ENCODE measurements at regions not wholly inside any gene's neighbourhood (a gene's known extent, or its start where the extent isn't known, plus 50 kb on each side); places are given as distances from the start of the nearest gene placed in this dataset.
A peak's percentile ranks its signal among the peaks of the same experiment; 100 is the strongest.
"Not testable (repeated sequence)": the region's sequence is repeated elsewhere in the genome, so short reads cannot be mapped to it uniquely, and the experiment has no call there.

- DNase-seq (ENCODE audit: low read depth in 2 of 2): no peak
These were observed 139.0 kb upstream of the NCOR2 start for GRCh38 chr12:124706363-124706762.

- no peak for DNase-seq (ENCODE audit: low read depth in 2 of 2)
These were observed 138.2 kb upstream of the NCOR2 start for GRCh38 chr12:124705545-124706138.

- no peak for DNase-seq (ENCODE audit: low read depth in 2 of 2)
These were observed 137.2 kb upstream of the NCOR2 start for GRCh38 chr12:124704619-124705018.

GRCh38 chr12:124703856-124704255 is 136.4 kb upstream of the NCOR2 start:
- no peak for DNase-seq (ENCODE audit: low read depth in 2 of 2)

GRCh38 chr12:124702736-124703135 is 135.3 kb upstream of the NCOR2 start:
- DNase-seq (ENCODE audit: low read depth in 2 of 2): no peak

- no peak for DNase-seq (ENCODE audit: low read depth in 2 of 2)
These were observed 133.6 kb upstream of the NCOR2 start for GRCh38 chr12:124700810-124701592.

- DNase-seq (ENCODE audit: low read depth in 2 of 2): no peak
These were observed 132.5 kb upstream of the NCOR2 start for GRCh38 chr12:124699909-124700308.

- no peak for DNase-seq (ENCODE audit: low read depth in 2 of 2)
These were observed 131.5 kb upstream of the NCOR2 start for GRCh38 chr12:124698998-124699305.

- no peak for DNase-seq (ENCODE audit: low read depth in 2 of 2)
These were observed 131.0 kb upstream of the NCOR2 start for GRCh38 chr12:124698211-124698997.

GRCh38 chr12:124697722-124698121 is 130.3 kb upstream of the NCOR2 start:
- DNase-seq (ENCODE audit: low read depth in 2 of 2): not testable (repeated sequence)

GRCh38 chr12:124696693-124697476 is 129.5 kb upstream of the NCOR2 start:
- DNase-seq (ENCODE audit: low read depth in 2 of 2): no peak

GRCh38 chr12:124695861-124696260 is 128.4 kb upstream of the NCOR2 start:
- DNase-seq (ENCODE audit: low read depth in 2 of 2): no peak

GRCh38 chr12:124694846-124695497 is 127.6 kb upstream of the NCOR2 start:
- no peak for DNase-seq (ENCODE audit: low read depth in 2 of 2)

- DNase-seq (ENCODE audit: low read depth in 2 of 2): no peak
These were observed 126.8 kb upstream of the NCOR2 start for GRCh38 chr12:124694250-124694649.

- DNase-seq (ENCODE audit: low read depth in 2 of 2): no peak
These were observed 125.8 kb upstream of the NCOR2 start for GRCh38 chr12:124693111-124693723.

- DNase-seq (ENCODE audit: low read depth in 2 of 2): no peak
These were observed 125.0 kb upstream of the NCOR2 start for GRCh38 chr12:124692443-124692842.

- DNase-seq (ENCODE audit: low read depth in 2 of 2): no peak
These were observed 124.0 kb upstream of the NCOR2 start for GRCh38 chr12:124691429-124691828.

GRCh38 chr12:124689631-124690030 is 122.2 kb upstream of the NCOR2 start:
- no peak for DNase-seq (ENCODE audit: low read depth in 2 of 2)

GRCh38 chr12:124688356-124688992 is 121.1 kb upstream of the NCOR2 start:
- no peak for DNase-seq (ENCODE audit: low read depth in 2 of 2)

- DNase-seq (ENCODE audit: low read depth in 2 of 2): peak in 1 of 2 donors; percentile 6
These were observed 120.5 kb upstream of the NCOR2 start for GRCh38 chr12:124687917-124688316.

Data from stimulated activated CD8-positive, alpha-beta memory T cell treated with anti-CD3 and anti-CD28 coated beads, Interleukin-7, amount 100 ng/mL, for 4 hours (primary cell).